ENCODE measurements at regions not wholly inside any gene's neighbourhood (a gene's known extent, or its start where the extent isn't known, plus 50 kb on each side); places are given as distances from the start of the nearest gene placed in this dataset.

DNA sequence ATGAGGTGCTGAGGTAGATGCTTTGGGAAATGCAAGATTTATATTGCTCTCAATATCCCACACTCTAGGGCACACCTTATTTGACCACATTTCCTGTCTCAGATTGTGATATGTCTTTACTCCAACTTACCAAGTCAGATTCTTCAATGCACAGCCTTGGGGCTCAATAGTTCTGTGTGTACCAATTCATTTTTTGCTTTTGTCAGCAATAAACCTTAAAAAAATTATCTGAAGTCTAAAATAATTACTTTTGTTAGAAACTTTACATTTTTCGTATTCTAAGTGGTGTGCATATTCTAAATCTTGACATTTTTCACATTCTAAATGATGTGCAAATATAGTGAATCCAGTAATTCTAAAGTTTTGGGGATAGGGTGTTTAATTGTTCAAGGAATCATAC lies 447.5 kb upstream of the COX7C start (continued):
- TF ChIP-seq RORB (CRISPR knock-in tag; IDR thresholded peaks at IDR 0.05): no peak
- TF ChIP-seq EMX1 (CRISPR knock-in tag; IDR thresholded peaks at IDR 0.05): no peak
- no peak for TF ChIP-seq TCF7 (CRISPR knock-in tag; IDR thresholded peaks at IDR 0.05; ENCODE audit: low read depth)
- no peak for TF ChIP-seq CTCF (IDR thresholded peaks at IDR 0.05)

- TF ChIP-seq ZNF263 (CRISPR knock-in tag; IDR thresholded peaks at IDR 0.05; ENCODE audit: low read depth) (no peak), USF2 (CRISPR knock-in tag; IDR thresholded peaks at IDR 0.05) (no peak), PRRX2 (CRISPR knock-in tag; IDR thresholded peaks at IDR 0.05) (no peak)
- H3K9me3 Mint-ChIP-seq: no peaks in the 10 kb centered on the region
- no peaks in the 10 kb centered on the region for H3K27me3 Mint-ChIP-seq (ENCODE audit: low read depth)
- POLR2A ChIA-PET: no interaction called here
- CTCF ChIA-PET: no interaction called here
- no peaks in the 10 kb centered on the region for H3K36me3 Mint-ChIP-seq
- ATAC-seq (no peak), DNase-seq (ENCODE audit: low spot score) (no peak)
- no peak overlapping the region for H3K4me3 Mint-ChIP-seq
- no peak overlapping the region for H3K27ac Mint-ChIP-seq
- H3K4me1 Mint-ChIP-seq: no peaks in the 10 kb centered on the region
Observed at GRCh38 chr5:86175224-86175623, 442.5 kb upstream of the COX7C start.

DNA sequence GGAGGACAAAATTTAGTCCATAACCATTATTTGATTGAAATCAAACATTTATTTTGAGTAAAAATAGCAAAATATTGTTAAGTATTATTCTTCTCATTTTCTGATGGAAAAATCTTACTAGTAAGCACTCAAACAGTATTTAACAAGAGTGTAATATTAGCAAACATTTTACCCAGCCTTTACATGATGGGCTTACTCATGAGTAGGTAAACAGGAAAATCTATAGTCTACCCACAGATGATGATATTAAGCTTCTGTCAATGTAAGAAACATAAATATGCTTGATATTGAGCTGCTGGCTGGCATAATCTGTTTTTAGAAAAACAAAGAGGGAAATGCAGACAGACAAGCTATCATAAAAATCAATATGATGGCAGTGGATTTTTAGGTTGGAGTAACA lies 418.5 kb upstream of the COX7C start:
- Mint-ChIP-seq H3K9me3 (no peaks in the 10 kb centered on the region), H3K27ac (no peak overlapping the region), H3K4me1 (peaks cover 8% of the 10 kb centered on the region; the same call in 1 of the 2 replicates), H3K27me3 (ENCODE audit: low read depth) (no peaks in the 10 kb centered on the region), H3K4me3 (no peak overlapping the region), H3K36me3 (no peaks in the 10 kb centered on the region)
- DNase-seq (ENCODE audit: low spot score) (no peak), ATAC-seq (no peak)
- TF ChIP-seq MYBL2 (CRISPR knock-in tag; IDR thresholded peaks at IDR 0.05) (no peak), FOXP1 (CRISPR knock-in tag; IDR thresholded peaks at IDR 0.05; ENCODE audit: borderline replicate concordance) (no peak), JAZF1 (CRISPR knock-in tag; IDR thresholded peaks at IDR 0.05) (no peak), E2F1 (CRISPR knock-in tag; IDR thresholded peaks at IDR 0.05) (no peak), CTCF (IDR thresholded peaks at IDR 0.05) (no peak)
- TF ChIP-seq, protein P1, sequence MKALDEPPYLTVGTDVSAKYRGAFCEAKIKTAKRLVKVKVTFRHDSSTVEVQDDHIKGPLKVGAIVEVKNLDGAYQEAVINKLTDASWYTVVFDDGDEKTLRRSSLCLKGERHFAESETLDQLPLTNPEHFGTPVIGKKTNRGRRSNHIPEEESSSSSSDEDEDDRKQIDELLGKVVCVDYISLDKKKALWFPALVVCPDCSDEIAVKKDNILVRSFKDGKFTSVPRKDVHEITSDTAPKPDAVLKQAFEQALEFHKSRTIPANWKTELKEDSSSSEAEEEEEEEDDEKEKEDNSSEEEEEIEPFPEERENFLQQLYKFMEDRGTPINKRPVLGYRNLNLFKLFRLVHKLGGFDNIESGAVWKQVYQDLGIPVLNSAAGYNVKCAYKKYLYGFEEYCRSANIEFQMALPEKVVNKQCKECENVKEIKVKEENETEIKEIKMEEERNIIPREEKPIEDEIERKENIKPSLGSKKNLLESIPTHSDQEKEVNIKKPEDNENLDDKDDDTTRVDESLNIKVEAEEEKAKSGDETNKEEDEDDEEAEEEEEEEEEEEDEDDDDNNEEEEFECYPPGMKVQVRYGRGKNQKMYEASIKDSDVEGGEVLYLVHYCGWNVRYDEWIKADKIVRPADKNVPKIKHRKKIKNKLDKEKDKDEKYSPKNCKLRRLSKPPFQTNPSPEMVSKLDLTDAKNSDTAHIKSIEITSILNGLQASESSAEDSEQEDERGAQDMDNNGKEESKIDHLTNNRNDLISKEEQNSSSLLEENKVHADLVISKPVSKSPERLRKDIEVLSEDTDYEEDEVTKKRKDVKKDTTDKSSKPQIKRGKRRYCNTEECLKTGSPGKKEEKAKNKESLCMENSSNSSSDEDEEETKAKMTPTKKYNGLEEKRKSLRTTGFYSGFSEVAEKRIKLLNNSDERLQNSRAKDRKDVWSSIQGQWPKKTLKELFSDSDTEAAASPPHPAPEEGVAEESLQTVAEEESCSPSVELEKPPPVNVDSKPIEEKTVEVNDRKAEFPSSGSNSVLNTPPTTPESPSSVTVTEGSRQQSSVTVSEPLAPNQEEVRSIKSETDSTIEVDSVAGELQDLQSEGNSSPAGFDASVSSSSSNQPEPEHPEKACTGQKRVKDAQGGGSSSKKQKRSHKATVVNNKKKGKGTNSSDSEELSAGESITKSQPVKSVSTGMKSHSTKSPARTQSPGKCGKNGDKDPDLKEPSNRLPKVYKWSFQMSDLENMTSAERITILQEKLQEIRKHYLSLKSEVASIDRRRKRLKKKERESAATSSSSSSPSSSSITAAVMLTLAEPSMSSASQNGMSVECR (CRISPR knock-in tag; IDR thresholded peaks at IDR 0.05; ENCODE audit: borderline replicate concordance): no peak
- POLR2A ChIA-PET: no interaction called here
- CTCF ChIA-PET: no interaction called here
